ENCODE measurements at regions not wholly inside any gene's neighbourhood (a gene's known extent, or its start where the extent isn't known, plus 50 kb on each side); places are given as distances from the start of the nearest gene placed in this dataset.

- TF ChIP-seq, protein P1, sequence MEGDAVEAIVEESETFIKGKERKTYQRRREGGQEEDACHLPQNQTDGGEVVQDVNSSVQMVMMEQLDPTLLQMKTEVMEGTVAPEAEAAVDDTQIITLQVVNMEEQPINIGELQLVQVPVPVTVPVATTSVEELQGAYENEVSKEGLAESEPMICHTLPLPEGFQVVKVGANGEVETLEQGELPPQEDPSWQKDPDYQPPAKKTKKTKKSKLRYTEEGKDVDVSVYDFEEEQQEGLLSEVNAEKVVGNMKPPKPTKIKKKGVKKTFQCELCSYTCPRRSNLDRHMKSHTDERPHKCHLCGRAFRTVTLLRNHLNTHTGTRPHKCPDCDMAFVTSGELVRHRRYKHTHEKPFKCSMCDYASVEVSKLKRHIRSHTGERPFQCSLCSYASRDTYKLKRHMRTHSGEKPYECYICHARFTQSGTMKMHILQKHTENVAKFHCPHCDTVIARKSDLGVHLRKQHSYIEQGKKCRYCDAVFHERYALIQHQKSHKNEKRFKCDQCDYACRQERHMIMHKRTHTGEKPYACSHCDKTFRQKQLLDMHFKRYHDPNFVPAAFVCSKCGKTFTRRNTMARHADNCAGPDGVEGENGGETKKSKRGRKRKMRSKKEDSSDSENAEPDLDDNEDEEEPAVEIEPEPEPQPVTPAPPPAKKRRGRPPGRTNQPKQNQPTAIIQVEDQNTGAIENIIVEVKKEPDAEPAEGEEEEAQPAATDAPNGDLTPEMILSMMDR (IDR thresholded peaks at IDR 0.05; ENCODE audit: poor library complexity) = no peak
- TF ChIP-seq EZH2phosphoT487 (IDR thresholded peaks at IDR 0.05; ENCODE audit: low read depth, severe bottlenecking, unreplicated experiment) = no peak
These were observed 212.2 kb upstream of the GOLIM4 start for GRCh38 chr3:168307893-168308292.
